NAMALWA (cell line): ENCODE measurements at regions not wholly inside any gene's neighbourhood (a gene's known extent, or its start where the extent isn't known, plus 50 kb on each side); places are given as distances from the start of the nearest gene placed in this dataset.
A peak's percentile ranks its signal among the peaks of the same experiment; 100 is the strongest.
"Not testable (repeated sequence)": the region's sequence is repeated elsewhere in the genome, so short reads cannot be mapped to it uniquely, and the experiment has no call there.

Experiments
- DNase-seq: peaks from one replicate; pipeline ENCODE4 v3.0.0-alpha.2; 2015; ENCODE audit warnings: low spot score

DNA sequence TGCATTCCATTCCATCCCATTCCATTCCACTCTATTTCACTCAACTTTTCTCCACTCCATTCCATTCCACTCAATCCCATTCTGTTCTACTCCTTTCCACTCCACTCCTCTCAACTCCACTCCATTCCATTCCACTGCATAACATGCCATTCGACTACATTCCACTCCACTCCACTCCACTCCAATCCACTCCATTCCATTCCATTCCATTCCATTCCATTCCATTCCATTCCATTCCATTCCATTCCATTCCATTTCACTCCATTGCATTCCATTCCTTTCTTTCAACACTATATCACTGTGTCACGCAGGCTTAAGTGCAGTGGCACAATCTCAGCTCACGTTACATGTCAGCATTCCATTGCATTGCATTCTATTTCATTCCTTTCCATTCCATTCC lies 1430.4 kb downstream of the TSPY10 start:
- not testable (repeated sequence) for DNase-seq

DNA sequence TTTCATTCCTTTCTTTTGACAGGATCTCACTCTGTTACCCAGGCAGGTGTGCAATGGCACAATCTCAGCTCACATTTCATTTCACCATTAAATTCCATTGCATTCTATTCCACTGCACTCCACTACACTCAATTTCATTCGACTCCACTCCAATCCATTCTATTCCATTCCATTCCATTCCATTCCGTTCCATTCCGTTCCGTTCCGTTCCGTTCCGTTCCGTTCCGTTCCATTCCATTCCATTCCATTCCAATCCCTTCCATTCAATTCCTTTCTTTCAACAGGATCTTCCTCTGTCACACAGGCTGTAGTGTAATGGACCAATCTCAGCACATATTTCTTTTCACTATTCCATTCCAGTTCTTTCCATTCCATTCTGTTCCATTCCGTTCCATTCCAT lies 1445.7 kb downstream of the TSPY10 start:
- DNase-seq = no peak

GRCh38 chrY:10986655-10987054 lies 1459.0 kb downstream of the TSPY10 start:
- peak; percentile 4 for DNase-seq

DNA sequence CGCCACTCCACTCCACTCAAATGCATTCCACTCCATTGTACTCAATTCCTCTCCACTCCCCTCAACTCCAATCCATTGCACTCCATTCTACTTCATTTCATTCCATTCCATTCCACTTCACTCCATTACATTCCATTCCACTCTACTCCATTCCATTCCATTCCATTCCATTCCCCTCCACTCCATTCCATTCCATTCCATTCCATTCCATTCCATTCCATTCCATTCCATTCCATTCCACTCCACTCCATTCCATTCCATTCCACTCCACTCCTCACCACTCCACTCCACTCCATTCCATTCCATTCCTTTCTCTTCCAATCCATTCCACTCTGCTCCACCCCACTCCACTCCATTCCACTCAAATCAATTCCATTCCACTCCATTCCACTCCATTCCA lies 1459.9 kb downstream of the TSPY10 start:
- no peak for DNase-seq

DNA sequence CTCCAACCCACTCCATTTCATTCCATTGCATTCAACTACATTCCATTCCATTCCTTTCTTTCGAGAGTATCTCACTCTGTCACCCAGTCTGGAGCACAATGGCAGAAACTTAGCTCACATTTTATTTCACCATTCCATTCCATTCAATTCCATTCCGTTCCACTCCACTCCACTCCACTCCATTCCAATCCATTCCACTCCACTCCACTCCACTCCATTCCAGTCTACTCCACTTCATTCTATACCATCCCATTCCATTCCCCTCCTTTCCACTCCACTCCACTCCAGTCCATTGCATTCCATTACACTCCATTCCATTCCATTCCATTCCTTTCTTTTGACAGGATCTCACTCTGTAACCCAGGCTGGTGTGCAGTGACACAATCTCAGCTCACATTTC lies 1466.3 kb downstream of the TSPY10 start:
- DNase-seq = no peak

DNA sequence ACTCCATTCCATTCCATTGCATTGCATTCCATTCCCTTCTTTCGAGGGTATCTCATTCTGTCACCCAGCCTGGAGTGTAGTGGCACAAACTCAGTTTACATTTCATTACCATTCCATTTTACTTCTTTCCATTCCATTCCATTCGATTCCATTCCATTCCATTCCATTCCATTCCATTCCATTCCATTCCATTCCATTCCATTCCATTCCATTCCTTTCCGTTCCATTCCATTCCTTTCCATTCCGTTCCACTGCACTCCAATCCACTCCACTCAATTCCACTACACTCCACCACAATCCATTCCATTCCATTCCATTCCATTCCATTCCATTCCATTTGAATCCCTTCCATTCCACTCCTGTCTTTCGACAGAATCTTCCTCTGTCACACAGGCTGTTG lies 1472.0 kb downstream of the TSPY10 start:
- not testable (repeated sequence) for DNase-seq

GRCh38 chrY:11014229-11014628 lies 1486.5 kb downstream of the TSPY10 start:
- not testable (repeated sequence) for DNase-seq

DNA sequence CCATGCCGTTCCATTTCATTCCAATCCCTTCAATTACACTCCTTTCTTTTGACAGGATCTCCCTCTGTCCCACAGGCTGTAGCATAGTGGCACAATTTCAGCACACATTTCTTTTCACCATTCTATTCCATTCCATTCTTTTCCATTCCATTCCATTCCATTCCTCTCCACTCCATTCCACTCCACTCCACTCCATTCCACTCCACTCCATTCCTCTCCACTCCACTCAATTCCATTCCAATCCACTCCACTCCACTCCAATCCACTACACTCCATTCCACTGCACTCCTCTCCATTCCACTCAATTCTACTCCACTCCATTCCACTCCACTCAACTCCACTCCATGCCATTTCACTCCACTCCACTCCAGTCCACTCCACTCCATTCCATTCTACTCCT lies 1495.1 kb downstream of the TSPY10 start:
- no peak for DNase-seq

DNA sequence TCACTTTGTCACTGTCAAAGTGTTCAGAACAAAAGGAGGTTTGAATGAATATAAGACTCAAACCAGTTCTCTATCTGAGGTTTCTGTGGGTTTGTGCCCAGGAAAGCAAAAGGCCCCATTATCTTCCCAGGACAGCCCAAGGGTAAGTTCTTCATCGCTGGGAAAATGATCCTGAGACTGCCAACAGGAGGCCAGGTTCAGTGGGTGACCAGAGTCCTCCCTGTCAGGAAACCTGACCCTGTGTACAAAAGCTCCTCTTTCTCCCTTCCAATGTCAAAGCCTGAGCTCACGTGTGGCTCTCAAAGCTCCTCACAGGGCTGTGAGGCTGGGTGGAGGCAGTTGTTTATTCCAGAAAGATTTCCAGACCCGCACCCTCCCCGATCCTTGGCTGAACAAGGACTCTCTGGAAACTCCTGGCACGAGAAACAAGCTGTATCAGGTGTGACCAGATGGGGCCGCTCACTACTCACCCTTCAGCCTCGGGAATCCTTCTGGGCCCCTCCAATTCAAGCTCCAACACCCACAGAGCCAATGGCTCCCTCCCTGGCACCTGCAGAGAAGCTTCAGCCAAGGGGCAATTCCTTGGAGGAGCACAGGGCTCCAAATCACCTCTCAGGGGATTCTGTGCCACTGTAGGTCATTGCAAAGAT lies 1516.7 kb downstream of the TSPY10 start:
- DNase-seq = no peak

DNA sequence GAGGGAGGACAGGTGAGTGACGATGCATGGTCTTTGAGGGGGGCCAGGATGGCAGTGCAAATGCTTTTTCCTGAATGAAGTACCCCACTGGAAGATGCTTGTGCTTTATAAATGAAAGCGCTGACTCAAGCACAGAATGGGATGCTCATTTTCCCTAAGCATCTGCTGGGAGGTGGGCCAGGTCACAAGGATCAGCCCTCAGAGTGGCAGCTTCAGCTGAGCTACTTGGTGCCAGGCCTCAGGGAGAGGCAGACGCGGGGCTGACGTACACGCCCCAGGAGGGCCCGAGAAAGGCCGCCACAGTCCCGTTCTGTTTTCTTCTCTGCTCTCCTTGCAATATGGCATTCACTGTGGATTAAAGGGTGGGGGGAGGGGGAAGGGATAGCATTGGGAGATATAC lies 1535.8 kb downstream of the TSPY10 start:
- DNase-seq = no peak

DNA sequence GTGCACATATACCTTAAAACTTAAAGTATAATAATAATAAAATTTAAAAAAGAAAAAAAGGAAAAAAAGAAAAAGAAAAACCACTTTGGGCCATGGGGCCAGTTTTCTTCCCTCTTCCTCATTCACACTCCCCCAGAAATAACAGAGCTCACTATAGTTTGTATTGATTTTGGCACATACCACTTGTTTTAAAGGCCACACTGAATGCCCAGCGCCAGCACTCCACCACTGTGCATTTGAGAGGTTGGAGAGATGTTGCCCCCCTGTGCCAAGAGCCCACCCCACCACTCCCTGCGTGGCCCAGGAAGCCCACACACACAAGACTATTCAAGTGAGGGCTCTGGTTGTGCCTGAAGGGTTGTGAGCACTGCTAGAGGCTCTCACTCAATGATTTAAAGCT lies 1536.3 kb downstream of the TSPY10 start:
- no peak for DNase-seq

DNA sequence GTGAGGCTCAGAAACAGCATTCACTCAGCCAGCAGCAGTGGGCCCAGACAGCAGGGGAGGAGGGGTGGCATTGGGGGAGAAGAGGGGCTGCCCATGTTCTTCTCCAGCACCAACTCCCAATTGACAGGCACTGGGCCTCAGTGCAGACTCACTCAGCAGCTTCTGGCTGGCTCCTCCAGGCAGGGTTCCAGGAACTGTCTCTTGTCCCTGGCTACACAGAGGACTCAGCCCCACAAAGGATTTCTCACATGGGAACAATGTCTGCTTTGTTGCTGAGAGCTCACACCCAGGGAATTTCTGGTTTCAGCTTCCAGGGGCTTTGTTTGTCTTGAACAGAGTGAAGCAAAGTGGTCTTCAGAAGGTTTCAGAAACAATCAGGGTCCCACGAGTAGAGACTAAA lies 1536.7 kb downstream of the TSPY10 start:
- no peak for DNase-seq

DNA sequence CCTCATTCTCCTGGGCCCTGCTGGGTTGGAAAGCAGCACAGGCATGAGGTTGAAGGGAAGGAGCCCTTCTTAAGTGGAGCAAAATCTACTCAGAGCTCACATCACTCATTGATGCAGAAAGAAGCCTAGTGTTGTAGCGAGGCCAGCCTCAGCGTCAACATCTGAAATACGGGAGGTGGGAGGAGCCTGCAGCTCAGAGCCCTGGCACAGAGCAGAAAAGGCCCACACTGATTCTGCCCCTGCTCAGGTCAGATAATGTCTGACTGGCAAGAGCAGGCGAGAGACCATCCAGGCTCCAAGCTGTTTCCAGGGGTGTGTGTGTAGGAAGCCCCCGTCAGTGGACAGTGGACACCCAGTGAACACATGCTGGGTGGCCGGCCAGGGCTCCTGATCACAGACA lies 1541.6 kb downstream of the TSPY10 start:
- DNase-seq = no peak

- no peak for DNase-seq
Observed at GRCh38 chrY:11070250-11071113, 1542.8 kb downstream of the TSPY10 start.

DNA sequence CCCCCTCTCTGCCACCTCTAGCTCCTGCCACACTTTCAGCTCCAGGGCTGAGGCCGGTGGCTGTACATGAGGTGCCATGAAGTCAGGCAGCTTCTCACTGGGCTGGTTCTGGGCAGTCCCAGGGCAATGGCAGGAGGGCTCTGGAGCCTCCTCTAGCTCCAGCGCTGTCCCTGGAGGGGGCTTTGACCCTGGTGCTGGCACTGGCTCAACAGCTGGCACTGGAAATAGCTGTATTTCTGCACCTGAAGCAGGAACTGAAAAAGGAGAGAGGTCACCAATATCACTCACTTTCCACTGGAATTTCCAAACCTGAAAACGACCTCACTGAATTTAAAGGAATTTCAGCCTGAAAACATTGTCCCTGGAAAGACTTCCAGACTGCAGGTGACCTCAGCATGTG lies 1558.1 kb downstream of the TSPY10 start:
- DNase-seq = not testable (repeated sequence)

DNA sequence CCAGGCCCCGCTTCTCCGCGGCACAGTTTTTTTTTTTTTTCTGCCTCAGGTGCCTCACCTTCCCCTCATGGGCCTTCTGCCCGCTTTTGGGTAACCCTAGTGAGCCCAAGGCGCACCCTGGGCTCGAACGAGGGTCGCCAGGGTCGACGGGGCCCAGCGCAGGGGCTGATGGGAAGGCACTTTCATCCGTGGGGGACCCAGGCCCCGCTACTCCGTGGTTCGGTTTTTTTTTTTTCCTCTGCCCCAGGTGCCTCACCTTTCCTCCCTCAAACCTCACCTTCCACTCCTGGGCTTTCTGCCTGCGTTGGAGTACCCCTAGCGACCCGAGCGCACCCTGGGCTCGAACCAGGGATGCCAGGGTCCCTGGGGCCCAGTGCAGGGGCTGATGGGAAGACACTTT lies 1569.8 kb downstream of the TSPY10 start:
- not testable (repeated sequence) for DNase-seq

GRCh38 chrY:11098419-11098818 lies 1570.7 kb downstream of the TSPY10 start:
- not testable (repeated sequence) for DNase-seq

- DNase-seq = no peak
Observed at GRCh38 chrY:11099004-11099403, 1571.3 kb downstream of the TSPY10 start.

GRCh38 chrY:11100472-11100871 lies 1572.8 kb downstream of the TSPY10 start:
- not testable (repeated sequence) for DNase-seq

DNA sequence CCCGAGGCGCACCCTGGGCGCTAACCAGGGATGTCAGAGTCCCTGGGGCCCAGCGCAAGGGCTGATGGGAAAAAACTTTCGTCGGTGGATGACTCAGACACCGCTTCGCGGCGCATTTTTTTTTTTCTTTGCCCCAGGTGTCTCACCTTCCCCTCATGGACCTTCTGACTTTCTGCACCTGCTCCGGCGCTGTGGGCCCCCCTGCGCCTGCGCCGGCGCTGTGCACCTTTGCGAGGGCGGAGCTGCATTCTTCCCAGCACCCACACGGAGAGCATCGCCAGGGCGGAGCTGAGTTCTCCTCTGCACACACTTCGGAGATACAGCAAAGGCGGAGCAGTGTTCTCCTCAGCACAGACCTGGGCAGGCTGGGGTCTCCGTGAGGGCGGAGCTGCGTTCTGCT lies 1575.3 kb downstream of the TSPY10 start:
- DNase-seq = not testable (repeated sequence)

DNA sequence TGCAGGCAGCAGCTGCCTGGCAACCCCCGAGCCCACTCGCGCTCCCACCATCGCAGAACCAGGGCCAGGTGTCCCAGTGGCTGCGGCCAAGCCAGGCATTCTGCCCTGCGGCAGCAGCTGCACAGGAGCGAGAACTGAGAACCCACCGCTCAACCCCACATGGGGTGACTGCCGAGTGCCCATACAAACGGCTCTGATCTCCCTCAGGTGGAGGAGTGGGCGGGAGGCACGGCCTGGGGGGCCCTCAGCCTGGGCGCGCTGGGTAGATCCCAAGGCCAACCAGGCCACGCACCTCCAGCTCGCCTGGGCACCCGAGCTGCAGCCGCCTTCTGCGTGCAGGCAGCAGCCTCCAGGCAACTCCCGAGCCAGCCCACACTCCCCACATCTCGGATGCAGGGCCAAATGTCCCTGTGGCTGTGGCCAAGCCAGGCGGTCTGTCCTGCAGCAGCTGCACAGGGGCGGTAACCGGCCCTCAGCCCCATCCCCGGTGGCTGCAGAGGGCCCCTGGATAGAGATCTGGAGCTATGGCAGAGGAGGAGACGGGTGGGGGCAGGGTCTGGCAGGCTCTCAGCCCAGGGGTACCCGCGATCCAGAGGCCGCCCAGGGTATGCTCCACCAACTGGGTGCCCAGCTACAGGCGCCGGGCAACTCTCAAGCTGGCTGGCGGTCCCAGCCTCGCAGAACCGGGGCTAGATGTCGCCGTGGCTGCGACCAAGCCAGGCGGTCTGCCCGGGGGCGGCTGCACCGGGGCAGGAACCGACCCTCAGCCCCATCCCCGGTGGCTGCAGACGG lies 1579.6 kb downstream of the TSPY10 start:
- DNase-seq = not testable (repeated sequence)

DNA sequence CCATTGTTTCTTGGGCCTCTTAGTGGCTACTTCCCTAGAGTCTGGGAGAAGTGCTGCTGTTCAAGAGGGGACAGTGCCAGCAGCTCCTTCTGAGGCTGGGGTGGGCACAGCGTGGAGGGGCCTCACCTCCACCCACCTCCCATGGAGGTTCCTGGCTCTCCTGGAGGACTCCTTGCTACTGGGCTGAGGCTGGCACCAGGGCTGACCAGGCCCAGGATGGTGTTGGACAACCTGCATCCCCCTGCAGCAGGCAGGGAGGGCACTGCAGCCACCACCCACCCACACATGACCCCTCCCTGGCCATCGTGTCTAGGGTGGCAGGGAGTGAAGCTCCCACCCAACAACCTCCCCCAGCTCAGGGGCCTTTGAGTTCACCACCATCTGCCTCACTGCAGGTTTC lies 1549.3 kb upstream of the USP9Y start:
- not testable (repeated sequence) for DNase-seq

GRCh38 chrY:11156100-11156499 lies 1544.9 kb upstream of the USP9Y start:
- not testable (repeated sequence) for DNase-seq
